HCT116 (cell line): ENCODE measurements at regions not wholly inside any gene's neighbourhood (a gene's known extent, or its start where the extent isn't known, plus 50 kb on each side); places are given as distances from the start of the nearest gene placed in this dataset.

Experiments used
- ATAC-seq: fragments of 200-7000 bp; cut with Tn5 transposase; 2 replicates; pipeline ENCODE4 v1.9.1; 2020; ENCODE audit warnings: mild to moderate bottlenecking, moderate library complexity
- BruUV-seq: library from RNA; stranded (reverse); fragments of 400-500 nt; replicated peaks from 2 replicates; lab custom pipeline; 2021; lab: Mats Ljungman, UMichigan
- CTCF ChIA-PET: fragments of 300-600 bp; sonication (Branson Sonifier 250); formaldehyde crosslinking; loops from one replicate; lab custom pipeline; 2021; ENCODE audit warnings: antibody characterized with exemption; lab: Charles Lee
- POLR2A ChIA-PET: fragments of 300-600, 350-600 bp; sonication (Branson Sonifier 250); formaldehyde crosslinking; loops from one replicate; lab custom pipeline; 2021; ENCODE audit warnings: antibody characterized with exemption; lab: Charles Lee
- RAD21 ChIA-PET, 2 experiments: fragments of 300-600 bp; sonication (Branson Sonifier 250); formaldehyde crosslinking; loops; one replicate each; lab custom pipeline; 2023; ENCODE audit warnings: low total read pairs in 2 of 2; ENCODE audit not compliant: uncharacterized antibody in 2 of 2, unreplicated experiment in 2 of 2, low non-redundant PET in 1 of 2; lab: Charles Lee
- DNase-seq: peaks from one replicate; pipeline ENCODE4 v3.0.0-alpha.2; 2010; ENCODE audit warnings: low read depth, low spot score
- H2AFZ ChIP-seq: fragments of 200-600 bp; shearing (Covaris generic), sonication (generic); 2 replicates; pipeline ENCODE4 v1.6.1; 2017; ENCODE audit warnings: low read depth, mixed run types, mixed read lengths, antibody characterized with exemption, low read length; ENCODE audit not compliant: poor library complexity, severe bottlenecking
- H3K27ac ChIP-seq: 2 replicates; pipeline ENCODE4 v1.5.1; 2012; ENCODE audit warnings: low read depth, low read length
- H3K27me3 ChIP-seq: fragments of 200-600 bp; sonication (generic); 2 replicates; pipeline ENCODE4 v1.6.1; 2016; ENCODE audit warnings: mixed run types, low read length, mixed read lengths; ENCODE audit not compliant: insufficient read depth
- H3K36me3 ChIP-seq, 2 experiments: fragments of 200-500 bp in 1 of 2; fragments of 200-600 bp in 1 of 2; sonication (Bioruptor generic) in 1 of 2; sonication (generic) in 1 of 2; 2 replicates each; pipeline versions ENCODE4 v1.5.1 to v1.6.1; 2014 to 2016; ENCODE audit warnings: low read length in 2 of 2, inconsistent platforms in 1 of 2, mixed read lengths in 1 of 2, mixed run types in 1 of 2; ENCODE audit not compliant: insufficient read depth in 2 of 2, control insufficient read depth in 1 of 2
- H3K4me1 ChIP-seq, 2 experiments: fragments of 200-600 bp in 1 of 2; sonication (generic) in 1 of 2; 2 replicates each; pipeline versions ENCODE4 v1.5.1 to v1.6.1; 2012 to 2017; ENCODE audit warnings: low read length in 2 of 2, inconsistent platforms in 1 of 2, mild to moderate bottlenecking in 1 of 2, mixed read lengths in 1 of 2, mixed run types in 1 of 2, moderate library complexity in 1 of 2; ENCODE audit not compliant: insufficient read depth in 2 of 2, control insufficient read depth in 1 of 2
- H3K4me2 ChIP-seq: fragments of 200-600 bp; sonication (generic); 2 replicates; pipeline ENCODE4 v1.6.1; 2017; ENCODE audit warnings: mixed run types, low read length, mixed read lengths
- H3K4me3 ChIP-seq, 2 experiments: fragments of 200-600 bp in 1 of 2; sonication (generic) in 1 of 2; replicated peaks in 1 of 2; 2 replicates each; pipeline ENCODE4 v1.5.1; 2011 to 2016; ENCODE audit warnings: low read length in 2 of 2, control low read depth in 1 of 2, low read depth in 1 of 2, mild to moderate bottlenecking in 1 of 2, mixed read lengths in 1 of 2, mixed run types in 1 of 2
- H3K79me2 ChIP-seq: fragments of 200-600 bp; sonication (generic); 2 replicates; pipeline ENCODE4 v1.6.1; 2017; ENCODE audit warnings: mild to moderate bottlenecking, mixed run types, low read length, moderate library complexity, mixed read lengths; ENCODE audit not compliant: insufficient read depth
- H3K9ac ChIP-seq: fragments of 200-600 bp; sonication (generic); 2 replicates; pipeline ENCODE4 v1.6.1; 2016; ENCODE audit warnings: low read length, mixed read lengths
- H3K9me2 ChIP-seq: fragments of 200-600 bp; sonication (generic), shearing (Covaris generic); 2 replicates; pipeline ENCODE4 v1.6.1; 2017; ENCODE audit warnings: mixed run types, mild to moderate bottlenecking, moderate library complexity; ENCODE audit not compliant: insufficient read depth
- H3K9me3 ChIP-seq, 2 experiments: fragments of 200-500 bp in 1 of 2; fragments of 200-600 bp in 1 of 2; sonication (Bioruptor generic) in 1 of 2; sonication (generic) in 1 of 2; 2 replicates each; pipeline ENCODE4 v1.6.1; 2014 to 2017; ENCODE audit warnings: low read length in 2 of 2, mixed read lengths in 2 of 2, inconsistent platforms in 1 of 2, low read depth in 1 of 2, mild to moderate bottlenecking in 1 of 2, mixed run types in 1 of 2, moderate library complexity in 1 of 2; ENCODE audit not compliant: control insufficient read depth in 1 of 2, insufficient read depth in 1 of 2
- H4K20me1 ChIP-seq: fragments of 200-600 bp; sonication (generic), shearing (Covaris generic); 2 replicates; pipeline ENCODE4 v1.6.1; 2017; ENCODE audit warnings: mixed run types, mild to moderate bottlenecking, moderate library complexity; ENCODE audit not compliant: insufficient read depth
- CEBPB ChIP-seq: IDR thresholded peaks from 2 replicates; pipeline ENCODE4 v1.6.1; 2012; ENCODE audit warnings: low read depth
- EGR1 ChIP-seq: IDR thresholded peaks from 2 replicates; pipeline ENCODE4 v1.6.1; 2012; ENCODE audit warnings: low read depth
- ELF1 ChIP-seq: IDR thresholded peaks from 2 replicates; pipeline ENCODE4 v1.6.1; 2012; ENCODE audit warnings: low read depth, borderline replicate concordance
- EZH2phosphoT487 ChIP-seq: fragments of 200-600 bp; IDR thresholded peaks from 2 replicates; pipeline ENCODE4 v1.6.1; 2018; ENCODE audit warnings: antibody characterized with exemption, borderline replicate concordance
- FOSL1 ChIP-seq: IDR thresholded peaks from 2 replicates; pipeline ENCODE4 v1.6.1; 2012; ENCODE audit warnings: low read depth
- JUND ChIP-seq: IDR thresholded peaks from 2 replicates; pipeline ENCODE4 v1.6.1; 2012
- POLR2AphosphoS5 ChIP-seq: IDR thresholded peaks from 2 replicates; pipeline ENCODE4 v1.6.1; 2011; ENCODE audit warnings: mild to moderate bottlenecking, low read depth, low read length, moderate library complexity
- RAD21 ChIP-seq: IDR thresholded peaks from 2 replicates; pipeline ENCODE4 v1.6.1; 2012; ENCODE audit warnings: low read depth, mild to moderate bottlenecking
- SIN3A ChIP-seq: IDR thresholded peaks from 2 replicates; pipeline ENCODE4 v1.6.1; 2012; ENCODE audit warnings: low read depth
- ZFX ChIP-seq: fragments of 450-650 bp; IDR thresholded peaks from 2 replicates; pipeline ENCODE4 v1.6.1; 2017
- intact Hi-C: fragments of 100-400 bp; cut with micrococcal nuclease; formaldehyde crosslinking; loops from 2 replicates; pipeline ENCODE4 v1.10.0; 2022
- TF ChIP-seq, protein P1 (sequence below), 3 experiments: fragments of 200-600 bp in 1 of 3; sonication (generic) in 1 of 3; IDR thresholded peaks in 2 of 3; conservative IDR thresholded peaks in 1 of 3; 2 replicates each; pipeline ENCODE4 v1.5.1; 2012 to 2017; ENCODE audit warnings: low read depth in 2 of 3, low read length in 2 of 3, antibody characterized with exemption in 1 of 3, borderline replicate concordance in 1 of 3, control low read depth in 1 of 3, mild to moderate bottlenecking in 1 of 3, mixed read lengths in 1 of 3, mixed run types in 1 of 3, moderate library complexity in 1 of 3; ENCODE audit not compliant: insufficient read depth in 1 of 3
- TF ChIP-seq, protein P2 (sequence below): IDR thresholded peaks from 2 replicates; pipeline ENCODE4 v1.6.1; 2012; ENCODE audit warnings: low read depth
- TF ChIP-seq, protein P3 (sequence below): IDR thresholded peaks from 2 replicates; pipeline ENCODE4 v1.6.1; 2011; ENCODE audit warnings: mild to moderate bottlenecking, low read length, moderate library complexity; ENCODE audit not compliant: insufficient replicate concordance; ENCODE audit errors: extremely low read depth

DNA sequence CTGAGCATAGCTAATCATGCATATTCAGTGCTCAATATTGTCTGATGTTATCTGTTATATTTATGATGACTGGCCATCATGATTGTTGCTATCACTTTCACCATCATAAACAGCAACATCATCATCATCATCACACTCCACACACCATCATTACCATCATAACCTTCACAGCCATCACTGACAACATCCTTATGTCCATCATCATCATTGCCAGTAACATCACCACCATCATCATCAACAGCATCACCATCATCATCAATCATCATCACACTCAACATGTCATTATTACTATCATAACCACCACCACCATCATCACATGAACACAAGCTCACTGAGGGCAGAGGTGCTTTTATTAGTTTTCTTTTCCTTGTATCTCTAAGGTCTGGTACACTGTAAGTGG is 75.9 kb downstream of the MBD3L1 start:
- ChIA-PET CTCF (no interaction called here), POLR2A (no interaction called here), RAD21 (no interaction called here)
- Histone ChIP-seq H2AFZ (no peak overlapping the region), H3K27me3 (no peaks in the 10 kb centered on the region), H4K20me1 (no peaks in the 10 kb centered on the region), H3K27ac (no peak overlapping the region), H3K4me2 (no peak overlapping the region), H3K9me2 (no peaks in the 10 kb centered on the region), H3K36me3 (no peaks in the 10 kb centered on the region), H3K4me3 (no peak overlapping the region), H3K4me1 (no peaks in the 10 kb centered on the region), H3K9ac (no peak overlapping the region), H3K79me2 (no peaks in the 10 kb centered on the region), H3K9me3 (no peaks in the 10 kb centered on the region)
- no peak for TF ChIP-seq POLR2AphosphoS5
- no peak for TF ChIP-seq ZFX
- TF ChIP-seq SIN3A = no peak
- no peak for TF ChIP-seq JUND
- TF ChIP-seq ELF1 = no peak
- BruUV-seq = no TSS peak
- DNase-seq (no peak), ATAC-seq (no peak)
- intact Hi-C loops = no loop called here

DNA sequence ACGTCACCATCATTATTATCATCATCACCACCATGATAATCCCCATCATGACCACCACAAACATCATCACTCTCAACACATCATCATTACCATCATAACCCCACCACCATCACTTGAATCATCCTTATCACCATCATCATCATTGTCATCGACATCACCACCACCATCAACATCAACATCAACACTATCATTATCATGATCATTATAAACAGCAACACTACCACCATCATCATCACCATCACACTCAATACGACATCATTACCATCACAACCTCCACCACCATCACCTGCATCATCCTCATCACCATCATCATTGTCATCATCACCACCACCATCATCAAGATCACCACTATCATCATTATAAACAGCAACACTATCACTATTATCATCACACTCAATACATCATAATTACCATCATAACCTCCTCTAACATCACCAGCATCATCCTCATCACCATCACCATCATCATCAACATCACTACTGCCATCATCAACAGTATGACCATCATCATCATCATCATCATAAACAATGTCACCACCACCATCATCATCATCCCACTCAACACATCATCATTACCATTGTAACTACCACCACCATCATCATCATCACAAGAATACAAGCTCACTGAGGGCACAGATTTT is 78.7 kb downstream of the MBD3L1 start:
- Histone ChIP-seq H3K4me2 (no peak overlapping the region), H4K20me1 (no peaks in the 10 kb centered on the region), H3K9ac (no peak overlapping the region), H3K27me3 (no peaks in the 10 kb centered on the region), H3K9me3 (no peaks in the 10 kb centered on the region), H3K36me3 (no peaks in the 10 kb centered on the region), H2AFZ (no peak overlapping the region), H3K9me2 (no peaks in the 10 kb centered on the region), H3K79me2 (no peaks in the 10 kb centered on the region), H3K4me1 (no peaks in the 10 kb centered on the region), H3K27ac (no peak overlapping the region), H3K4me3 (no peak overlapping the region)
- intact Hi-C loops = no loop called here
- DNase-seq (no peak), ATAC-seq (no peak)
- BruUV-seq = no TSS peak
- ChIA-PET POLR2A (no interaction called here), CTCF (no interaction called here), RAD21 (no interaction called here)
- TF ChIP-seq CEBPB (no peak), FOSL1 (no peak), EGR1 (no peak), SIN3A (no peak), RAD21 (no peak), ZFX (no peak), ELF1 (no peak), EZH2phosphoT487 (no peak)
- TF ChIP-seq, protein P1, sequence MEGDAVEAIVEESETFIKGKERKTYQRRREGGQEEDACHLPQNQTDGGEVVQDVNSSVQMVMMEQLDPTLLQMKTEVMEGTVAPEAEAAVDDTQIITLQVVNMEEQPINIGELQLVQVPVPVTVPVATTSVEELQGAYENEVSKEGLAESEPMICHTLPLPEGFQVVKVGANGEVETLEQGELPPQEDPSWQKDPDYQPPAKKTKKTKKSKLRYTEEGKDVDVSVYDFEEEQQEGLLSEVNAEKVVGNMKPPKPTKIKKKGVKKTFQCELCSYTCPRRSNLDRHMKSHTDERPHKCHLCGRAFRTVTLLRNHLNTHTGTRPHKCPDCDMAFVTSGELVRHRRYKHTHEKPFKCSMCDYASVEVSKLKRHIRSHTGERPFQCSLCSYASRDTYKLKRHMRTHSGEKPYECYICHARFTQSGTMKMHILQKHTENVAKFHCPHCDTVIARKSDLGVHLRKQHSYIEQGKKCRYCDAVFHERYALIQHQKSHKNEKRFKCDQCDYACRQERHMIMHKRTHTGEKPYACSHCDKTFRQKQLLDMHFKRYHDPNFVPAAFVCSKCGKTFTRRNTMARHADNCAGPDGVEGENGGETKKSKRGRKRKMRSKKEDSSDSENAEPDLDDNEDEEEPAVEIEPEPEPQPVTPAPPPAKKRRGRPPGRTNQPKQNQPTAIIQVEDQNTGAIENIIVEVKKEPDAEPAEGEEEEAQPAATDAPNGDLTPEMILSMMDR (IDR thresholded peaks at IDR 0.05 in 2 of 3, conservative IDR thresholded peaks at IDR 0.05 in 1 of 3; ENCODE audit: borderline replicate concordance in 1 of 3, insufficient read depth in 1 of 3, low read depth in 2 of 3, low read length in 2 of 3) = no peak
- TF ChIP-seq, protein P2, sequence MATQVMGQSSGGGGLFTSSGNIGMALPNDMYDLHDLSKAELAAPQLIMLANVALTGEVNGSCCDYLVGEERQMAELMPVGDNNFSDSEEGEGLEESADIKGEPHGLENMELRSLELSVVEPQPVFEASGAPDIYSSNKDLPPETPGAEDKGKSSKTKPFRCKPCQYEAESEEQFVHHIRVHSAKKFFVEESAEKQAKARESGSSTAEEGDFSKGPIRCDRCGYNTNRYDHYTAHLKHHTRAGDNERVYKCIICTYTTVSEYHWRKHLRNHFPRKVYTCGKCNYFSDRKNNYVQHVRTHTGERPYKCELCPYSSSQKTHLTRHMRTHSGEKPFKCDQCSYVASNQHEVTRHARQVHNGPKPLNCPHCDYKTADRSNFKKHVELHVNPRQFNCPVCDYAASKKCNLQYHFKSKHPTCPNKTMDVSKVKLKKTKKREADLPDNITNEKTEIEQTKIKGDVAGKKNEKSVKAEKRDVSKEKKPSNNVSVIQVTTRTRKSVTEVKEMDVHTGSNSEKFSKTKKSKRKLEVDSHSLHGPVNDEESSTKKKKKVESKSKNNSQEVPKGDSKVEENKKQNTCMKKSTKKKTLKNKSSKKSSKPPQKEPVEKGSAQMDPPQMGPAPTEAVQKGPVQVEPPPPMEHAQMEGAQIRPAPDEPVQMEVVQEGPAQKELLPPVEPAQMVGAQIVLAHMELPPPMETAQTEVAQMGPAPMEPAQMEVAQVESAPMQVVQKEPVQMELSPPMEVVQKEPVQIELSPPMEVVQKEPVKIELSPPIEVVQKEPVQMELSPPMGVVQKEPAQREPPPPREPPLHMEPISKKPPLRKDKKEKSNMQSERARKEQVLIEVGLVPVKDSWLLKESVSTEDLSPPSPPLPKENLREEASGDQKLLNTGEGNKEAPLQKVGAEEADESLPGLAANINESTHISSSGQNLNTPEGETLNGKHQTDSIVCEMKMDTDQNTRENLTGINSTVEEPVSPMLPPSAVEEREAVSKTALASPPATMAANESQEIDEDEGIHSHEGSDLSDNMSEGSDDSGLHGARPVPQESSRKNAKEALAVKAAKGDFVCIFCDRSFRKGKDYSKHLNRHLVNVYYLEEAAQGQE = no peak
- TF ChIP-seq, protein P3, sequence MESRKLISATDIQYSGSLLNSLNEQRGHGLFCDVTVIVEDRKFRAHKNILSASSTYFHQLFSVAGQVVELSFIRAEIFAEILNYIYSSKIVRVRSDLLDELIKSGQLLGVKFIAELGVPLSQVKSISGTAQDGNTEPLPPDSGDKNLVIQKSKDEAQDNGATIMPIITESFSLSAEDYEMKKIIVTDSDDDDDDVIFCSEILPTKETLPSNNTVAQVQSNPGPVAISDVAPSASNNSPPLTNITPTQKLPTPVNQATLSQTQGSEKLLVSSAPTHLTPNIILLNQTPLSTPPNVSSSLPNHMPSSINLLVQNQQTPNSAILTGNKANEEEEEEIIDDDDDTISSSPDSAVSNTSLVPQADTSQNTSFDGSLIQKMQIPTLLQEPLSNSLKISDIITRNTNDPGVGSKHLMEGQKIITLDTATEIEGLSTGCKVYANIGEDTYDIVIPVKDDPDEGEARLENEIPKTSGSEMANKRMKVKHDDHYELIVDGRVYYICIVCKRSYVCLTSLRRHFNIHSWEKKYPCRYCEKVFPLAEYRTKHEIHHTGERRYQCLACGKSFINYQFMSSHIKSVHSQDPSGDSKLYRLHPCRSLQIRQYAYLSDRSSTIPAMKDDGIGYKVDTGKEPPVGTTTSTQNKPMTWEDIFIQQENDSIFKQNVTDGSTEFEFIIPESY = no peak
